SK-N-SH (cell line): ENCODE measurements at regions not wholly inside any gene's neighbourhood (a gene's known extent, or its start where the extent isn't known, plus 50 kb on each side); places are given as distances from the start of the nearest gene placed in this dataset.

ENCODE experiments used
- CTCF ChIA-PET: fragments of 300-600, 350-600 bp; formaldehyde crosslinking; extraction: SDS; loops from one replicate; lab custom pipeline; 2021; lab: Yijun Ruan, JAX
- POLR2A ChIA-PET: fragments of 350-600 bp; sonication (Branson Sonifier 250); formaldehyde crosslinking; extraction: SDS; loops from one replicate; lab custom pipeline; 2020; ENCODE audit warnings: antibody characterized with exemption, inconsistent platforms; lab: Yijun Ruan, JAX
- DNase-seq: peaks from one replicate; pipeline ENCODE4 v3.0.0; 2012
- H2AFZ ChIP-seq: fragments of 200-600 bp; sonication (generic); 2 replicates; pipeline ENCODE4 v1.8.1; 2016; ENCODE audit warnings: antibody characterized with exemption, mild to moderate bottlenecking, low read depth
- H3F3A ChIP-seq: fragments of 200-600 bp; sonication (generic); replicated peaks from 2 replicates; pipeline ENCODE3; 2016; ENCODE audit warnings: antibody characterized with exemption, mild to moderate bottlenecking; ENCODE audit not compliant: insufficient read depth
- H3K27ac ChIP-seq, 2 experiments: fragments of 200-500 bp in 1 of 2; fragments of 200-600 bp in 1 of 2; sonication (Bioruptor generic) in 1 of 2; sonication (generic), shearing (Covaris generic) in 1 of 2; 2 replicates each; pipeline versions ENCODE4 v1.5.1 to v1.6.1; 2014 to 2016; ENCODE audit warnings: low read depth in 2 of 2, inconsistent platforms in 1 of 2, low read length in 1 of 2, mild to moderate bottlenecking in 1 of 2, mixed read lengths in 1 of 2
- H3K27me3 ChIP-seq: fragments of 200-600 bp; sonication (generic), shearing (Covaris generic); 2 replicates; pipeline ENCODE4 v1.6.1; 2016; ENCODE audit warnings: mixed run types; ENCODE audit not compliant: insufficient read depth
- H3K36me3 ChIP-seq, 2 experiments: fragments of 200-500 bp in 1 of 2; fragments of 200-600 bp in 1 of 2; sonication (Bioruptor generic) in 1 of 2; sonication (generic) in 1 of 2; replicated peaks in 1 of 2; 2 replicates each; pipeline versions ENCODE3 to v1.5.1; 2014 to 2016; ENCODE audit warnings: low read length in 1 of 2, mild to moderate bottlenecking in 1 of 2; ENCODE audit not compliant: insufficient read depth in 2 of 2, control insufficient read depth in 1 of 2
- H3K4me1 ChIP-seq, 2 experiments: fragments of 200-500 bp in 1 of 2; fragments of 200-600 bp in 1 of 2; sonication (Bioruptor generic) in 1 of 2; sonication (generic), shearing (Covaris generic) in 1 of 2; 2 replicates each; pipeline versions ENCODE4 v1.5.1 to v1.6.1; 2014 to 2016; ENCODE audit warnings: low read depth in 1 of 2, low read length in 1 of 2, mixed run types in 1 of 2; ENCODE audit not compliant: insufficient read depth in 2 of 2, control insufficient read depth in 1 of 2
- H3K4me2 ChIP-seq: fragments of 200-600 bp; sonication (generic), shearing (Covaris generic); 2 replicates; pipeline ENCODE4 v1.6.1; 2017; ENCODE audit warnings: mixed run types
- H3K4me3 ChIP-seq, 2 experiments: fragments of 200-500 bp in 1 of 2; fragments of 200-600 bp in 1 of 2; sonication (Bioruptor generic) in 1 of 2; sonication (generic), shearing (Covaris generic) in 1 of 2; 2 replicates each; pipeline versions ENCODE4 v1.5.1 to v1.8.1; 2014 to 2016; ENCODE audit warnings: low read depth in 2 of 2, inconsistent platforms in 1 of 2, low read length in 1 of 2, mild to moderate bottlenecking in 1 of 2, mixed read lengths in 1 of 2, moderate library complexity in 1 of 2
- H3K79me2 ChIP-seq: fragments of 200-600 bp; sonication (generic); 2 replicates; pipeline ENCODE4 v1.8.1; 2017; ENCODE audit warnings: mild to moderate bottlenecking; ENCODE audit not compliant: insufficient read depth
- H3K9ac ChIP-seq: fragments of 200-600 bp; sonication (generic); 2 replicates; pipeline ENCODE4 v1.6.1; 2017; ENCODE audit warnings: mixed run types
- H3K9me2 ChIP-seq: fragments of 200-600 bp; sonication (generic); 2 replicates; pipeline ENCODE4 v1.6.1; 2017; ENCODE audit warnings: mixed run types
- H3K9me3 ChIP-seq: fragments of 200-600 bp; sonication (generic); 2 replicates; pipeline ENCODE4 v1.6.1; 2017; ENCODE audit warnings: mixed run types, mild to moderate bottlenecking, moderate library complexity
- H4K20me1 ChIP-seq: fragments of 200-600 bp; sonication (generic); 2 replicates; pipeline ENCODE4 v1.6.1; 2017; ENCODE audit warnings: mild to moderate bottlenecking, mixed run types; ENCODE audit not compliant: insufficient read depth
- CTCF ChIP-seq: fragments of 200-600 bp; sonication (generic); IDR thresholded peaks from 2 replicates; pipeline ENCODE4 v1.6.1; 2017; ENCODE audit warnings: antibody characterized with exemption, mild to moderate bottlenecking, moderate library complexity
- NFIC ChIP-seq: IDR thresholded peaks from 2 replicates; pipeline ENCODE4 v1.4.0; 2012; ENCODE audit warnings: borderline replicate concordance
- POLR2AphosphoS5 ChIP-seq: IDR thresholded peaks from 2 replicates; pipeline ENCODE4 v1.6.1; 2012; ENCODE audit warnings: low read depth, low read length
- SIN3A ChIP-seq: IDR thresholded peaks from 2 replicates; pipeline ENCODE4 v1.6.1; 2012; ENCODE audit warnings: low read depth, mild to moderate bottlenecking, low read length, moderate library complexity, borderline replicate concordance
- USF2 ChIP-seq: fragments of 150-350 bp; IDR thresholded peaks from 2 replicates; pipeline ENCODE4 v1.6.1; 2017; ENCODE audit warnings: antibody characterized with exemption, low read length, low read depth, borderline replicate concordance
- WGBS: methylation state at CpG from one replicate; pipeline ENCODE4 v1.1.6; 2017; ENCODE audit warnings: low lambda C conversion rate; 5-methylcytosine and 5-hydroxymethylcytosine counted together

- Histone ChIP-seq H2AFZ (no peak overlapping the region), H3K4me1 (no peaks in the 10 kb centered on the region; a peak in 1 of 4 replicates), H3K9me3 (no peaks in the 10 kb centered on the region), H3K36me3 (no peaks in the 10 kb centered on the region), H3K9me2 (no peaks in the 10 kb centered on the region), H3K9ac (no peak overlapping the region), H3K4me2 (0 out of 2 replicates have a peak overlapping the region, but pooled peaks have one; percentile 52)
- TF ChIP-seq CTCF: no peak
- TF ChIP-seq POLR2AphosphoS5: no peak
- no peak for TF ChIP-seq USF2
- no peak for TF ChIP-seq NFIC
- TF ChIP-seq, all 33 proteins: peak for 0
- peak; percentile 75 for DNase-seq
- H3K4me3 ChIP-seq: peak overlapping the region in 1 of 2 experiments; percentile 21; a peak in 2 of 4 replicates
- H3K27me3 ChIP-seq: peaks cover 23% of the 10 kb centered on the region
- WGBS: 25% methylated on average over 23 of the region's 56 CpGs
- H3K27ac ChIP-seq: no peak overlapping the region
- H4K20me1 ChIP-seq: no peaks in the 10 kb centered on the region
- H3K79me2 ChIP-seq: no peaks in the 10 kb centered on the region
- H3F3A ChIP-seq: no peaks in the 10 kb centered on the region
- CTCF ChIA-PET: interaction anchor here (0.6 kb wide), 1 partner anchor 16 kb away, joined by 3 read pairs; no protein-coding TSS in a partner anchor
- POLR2A ChIA-PET: no interaction called here
Measured at GRCh38 chr22:27614006-27614649, 187.4 kb downstream of the MN1 start.

GRCh38 chr22:27614650-27615007, 186.9 kb downstream of the MN1 start:
- no peak overlapping the region for H2AFZ ChIP-seq
- TF ChIP-seq SIN3A (no peak), USF2 (no peak)
- H3F3A ChIP-seq: no peaks in the 10 kb centered on the region
- H3K9me2 ChIP-seq: no peaks in the 10 kb centered on the region
- ChIA-PET POLR2A (no interaction called here), CTCF (interaction anchor here (1.0 kb wide), 1 partner anchor 10 kb away, joined by 5 read pairs; no protein-coding TSS in a partner anchor)
- WGBS: 74% methylated on average over 9 of the region's 10 CpGs
- H3K4me2 ChIP-seq: 0 out of 2 replicates have a peak overlapping the region, but pooled peaks have one; percentile 52
- no peaks in the 10 kb centered on the region for H3K79me2 ChIP-seq
- no peaks in the 10 kb centered on the region for H3K9me3 ChIP-seq
- no peak for DNase-seq
- H3K4me3 ChIP-seq: no peak overlapping the region
- H3K27me3 ChIP-seq: peaks cover 23% of the 10 kb centered on the region
- no peaks in the 10 kb centered on the region for H3K36me3 ChIP-seq
- H3K27ac ChIP-seq: no peak overlapping the region
- H3K9ac ChIP-seq: no peak overlapping the region
- no peaks in the 10 kb centered on the region; a peak in 1 of 4 replicates for H3K4me1 ChIP-seq
- no peaks in the 10 kb centered on the region for H4K20me1 ChIP-seq
